GM23338 (cell line): ENCODE measurements at regions not wholly inside any gene's neighbourhood (a gene's known extent, or its start where the extent isn't known, plus 50 kb on each side); places are given as distances from the start of the nearest gene placed in this dataset.

Experiments
- ATAC-seq: fragments of 200-7000 bp; cut with Tn5 transposase; 3 replicates; pipeline ENCODE4 v1.9.1; 2020
- DNase-seq: peaks from one replicate; pipeline ENCODE4 v3.0.0-alpha.2; 2015; ENCODE audit warnings: low spot score
- H2AFZ ChIP-seq: fragments of 200-600 bp; sonication (generic); 2 replicates; pipeline ENCODE4 v1.8.0; 2016; ENCODE audit warnings: antibody characterized with exemption, mild to moderate bottlenecking, moderate library complexity
- H3F3A ChIP-seq: fragments of 200-600 bp; sonication (generic); replicated peaks from 2 replicates; pipeline ENCODE4 v1.8.0; 2017; ENCODE audit warnings: antibody characterized with exemption, mixed run types, low read depth
- H3K27ac ChIP-seq: fragments of 200-600 bp; sonication (generic); 2 replicates; pipeline ENCODE4 v1.6.1; 2016; ENCODE audit warnings: low read depth
- H3K27me3 ChIP-seq: fragments of 200-600 bp; sonication (generic); 2 replicates; pipeline ENCODE4 v1.8.0; 2016; ENCODE audit warnings: mild to moderate bottlenecking, mixed run types, moderate library complexity; ENCODE audit not compliant: insufficient read depth
- H3K36me3 ChIP-seq: fragments of 200-600 bp; sonication (generic); 2 replicates; pipeline ENCODE4 v1.8.0; 2016; ENCODE audit warnings: mild to moderate bottlenecking; ENCODE audit not compliant: insufficient read depth
- H3K4me1 ChIP-seq: fragments of 200-600 bp; sonication (generic); 2 replicates; pipeline ENCODE4 v1.8.0; 2016; ENCODE audit warnings: mild to moderate bottlenecking, moderate library complexity; ENCODE audit not compliant: insufficient read depth
- H3K4me2 ChIP-seq: fragments of 200-600 bp; sonication (generic); 2 replicates; pipeline ENCODE4 v1.7.1; 2017; ENCODE audit warnings: mixed run types
- H3K4me3 ChIP-seq: fragments of 200-600 bp; sonication (generic); 2 replicates; pipeline ENCODE4 v1.6.1; 2016; ENCODE audit warnings: mixed run types
- H3K79me2 ChIP-seq: fragments of 200-600 bp; sonication (generic); replicated peaks from 2 replicates; pipeline ENCODE4 v1.8.0; 2017; ENCODE audit warnings: mild to moderate bottlenecking; ENCODE audit not compliant: insufficient read depth
- H3K9me2 ChIP-seq: fragments of 200-600 bp; sonication (generic); 2 replicates; pipeline ENCODE4 v1.8.0; 2017; ENCODE audit not compliant: insufficient read depth
- H4K20me1 ChIP-seq: fragments of 200-600 bp; sonication (generic); replicated peaks from 2 replicates; pipeline ENCODE4 v1.8.0; 2017; ENCODE audit warnings: mild to moderate bottlenecking; ENCODE audit not compliant: insufficient read depth
- H3K27ac Mint-ChIP-seq: 2 replicates; pipeline ENCODE4 v1.8.0; 2020; ENCODE audit warnings: inconsistent platforms, mild to moderate bottlenecking, moderate library complexity, mixed read lengths
- H3K27me3 Mint-ChIP-seq: 3 replicates; pipeline ENCODE4 v1.8.0; 2022; ENCODE audit warnings: low read depth, mild to moderate bottlenecking, moderate library complexity, mixed read lengths, inconsistent platforms; ENCODE audit not compliant: insufficient read depth, poor library complexity
- H3K36me3 Mint-ChIP-seq: 3 replicates; pipeline ENCODE4 v1.8.0; 2021; ENCODE audit warnings: low read depth, mild to moderate bottlenecking, inconsistent platforms, moderate library complexity, mixed read lengths
- H3K4me1 Mint-ChIP-seq: 3 replicates; pipeline ENCODE4 v1.8.0; 2020; ENCODE audit warnings: mild to moderate bottlenecking, inconsistent platforms, mixed read lengths
- H3K4me3 Mint-ChIP-seq: 3 replicates; pipeline ENCODE4 v1.8.0; 2021; ENCODE audit warnings: moderate library complexity, mild to moderate bottlenecking, inconsistent platforms, mixed read lengths
- H3K9me3 Mint-ChIP-seq: 3 replicates; pipeline ENCODE4 v1.8.0; 2020; ENCODE audit warnings: moderate library complexity, mild to moderate bottlenecking, inconsistent platforms, mixed read lengths
- CREB1 ChIP-seq: fragments of 250-450 bp; sonication (Bioruptor Pico); IDR thresholded peaks from 2 replicates; pipeline ENCODE4 v1.5.0; 2020; ENCODE audit warnings: low read depth, mild to moderate bottlenecking, moderate library complexity
- CTCF ChIP-seq, 2 experiments: fragments of 200-600 bp in 1 of 2; sonication (generic) in 1 of 2; conservative IDR thresholded peaks; 2 replicates each; pipeline versions ENCODE4 v1.5.1 to v1.6.1; 2016 to 2017; ENCODE audit warnings: antibody characterized with exemption in 2 of 2, low read depth in 2 of 2, mild to moderate bottlenecking in 2 of 2, moderate library complexity in 1 of 2
- EZH2 ChIP-seq: fragments of 200-600 bp; sonication (generic); IDR thresholded peaks from one replicate; pipeline ENCODE4 v1.8.0; 2017; ENCODE audit warnings: antibody characterized with exemption, mild to moderate bottlenecking, low read depth; ENCODE audit not compliant: unreplicated experiment
- EZH2phosphoT487 ChIP-seq: fragments of 200-600 bp; sonication (generic); IDR thresholded peaks from one replicate; pipeline ENCODE4 v1.8.1; 2018; ENCODE audit warnings: antibody characterized with exemption; ENCODE audit not compliant: unreplicated experiment
- NANOG ChIP-seq: IDR thresholded peaks from 2 replicates; pipeline ENCODE4 v1.6.1; 2016; ENCODE audit warnings: antibody characterized with exemption, borderline replicate concordance
- POLR2AphosphoS5 ChIP-seq: IDR thresholded peaks from 2 replicates; pipeline ENCODE4 v1.6.1; 2016; ENCODE audit warnings: antibody characterized with exemption, low read depth
- REST ChIP-seq: IDR thresholded peaks from one replicate; pipeline ENCODE4 v1.6.1; 2018; ENCODE audit warnings: antibody characterized with exemption; ENCODE audit not compliant: unreplicated experiment
- STAT1 ChIP-seq: IDR thresholded peaks from one replicate; pipeline ENCODE4 v1.6.1; 2016; ENCODE audit warnings: antibody characterized with exemption; ENCODE audit not compliant: unreplicated experiment
- ZNF114 ChIP-seq: fragments of 250-450 bp; sonication (Bioruptor Pico); IDR thresholded peaks from 2 replicates; pipeline ENCODE4 v1.5.0; 2020; ENCODE audit warnings: mild to moderate bottlenecking, moderate library complexity
- ZNF331 ChIP-seq: fragments of 250-450 bp; sonication (Bioruptor Pico); IDR thresholded peaks from 2 replicates; pipeline ENCODE4 v1.5.0; 2020; ENCODE audit warnings: low read depth, mild to moderate bottlenecking, moderate library complexity
- ZNF462 ChIP-seq: fragments of 250-450 bp; sonication (Bioruptor Pico); IDR thresholded peaks from 2 replicates; pipeline ENCODE4 v1.5.0; 2020; ENCODE audit warnings: mild to moderate bottlenecking, moderate library complexity
- TF ChIP-seq, protein P1 (sequence below): IDR thresholded peaks from 2 replicates; pipeline ENCODE4 v1.6.1; 2016; ENCODE audit warnings: antibody characterized with exemption

DNA sequence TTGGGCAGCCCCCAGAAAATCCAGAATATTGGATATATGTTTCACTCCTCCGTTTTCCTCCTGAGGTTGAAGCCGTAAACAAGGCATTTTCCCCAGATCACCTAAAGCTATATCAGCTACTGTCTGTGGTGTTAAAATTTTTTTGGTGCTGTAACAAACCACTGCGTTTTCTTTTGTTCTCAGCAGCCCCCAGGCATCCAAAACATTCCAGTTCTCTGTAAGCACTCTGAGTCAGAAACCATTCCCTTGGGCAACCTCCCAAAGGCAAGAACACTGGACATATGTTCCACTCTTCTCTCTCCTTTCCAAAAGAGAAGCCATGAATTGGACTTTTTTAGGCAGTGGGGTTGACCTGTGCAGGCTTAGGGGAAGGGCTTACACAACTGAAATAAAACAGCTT, 310.9 kb downstream of the MID1IP1 start:
- Histone ChIP-seq H3K79me2 (no peaks in the 10 kb centered on the region), H3K9me2 (no peaks in the 10 kb centered on the region), H3K36me3 (no peaks in the 10 kb centered on the region), H3K27me3 (no peaks in the 10 kb centered on the region), H3K4me2 (no peak overlapping the region), H3K4me3 (no peak overlapping the region), H3K4me1 (no peaks in the 10 kb centered on the region), H3K27ac (no peak overlapping the region), H4K20me1 (no peaks in the 10 kb centered on the region), H2AFZ (no peak overlapping the region), H3F3A (no peaks in the 10 kb centered on the region)
- TF ChIP-seq STAT1 (no peak), EZH2 (no peak), POLR2AphosphoS5 (no peak), REST (no peak), NANOG (no peak), EZH2phosphoT487 (no peak), CTCF (conservative IDR thresholded peaks at IDR 0.05; ENCODE audit: low read depth in 2 of 2) (no peak), ZNF331 (CRISPR knock-in tag) (no peak), ZNF114 (no peak), ZNF462 (CRISPR knock-in tag) (no peak), CREB1 (CRISPR knock-in tag) (no peak)
- TF ChIP-seq, protein P1, sequence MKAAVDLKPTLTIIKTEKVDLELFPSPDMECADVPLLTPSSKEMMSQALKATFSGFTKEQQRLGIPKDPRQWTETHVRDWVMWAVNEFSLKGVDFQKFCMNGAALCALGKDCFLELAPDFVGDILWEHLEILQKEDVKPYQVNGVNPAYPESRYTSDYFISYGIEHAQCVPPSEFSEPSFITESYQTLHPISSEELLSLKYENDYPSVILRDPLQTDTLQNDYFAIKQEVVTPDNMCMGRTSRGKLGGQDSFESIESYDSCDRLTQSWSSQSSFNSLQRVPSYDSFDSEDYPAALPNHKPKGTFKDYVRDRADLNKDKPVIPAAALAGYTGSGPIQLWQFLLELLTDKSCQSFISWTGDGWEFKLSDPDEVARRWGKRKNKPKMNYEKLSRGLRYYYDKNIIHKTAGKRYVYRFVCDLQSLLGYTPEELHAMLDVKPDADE, result no peak
- Mint-ChIP-seq H3K27ac (no peak overlapping the region), H3K9me3 (0 out of 3 replicates have a peak, but pooled peaks cover 5% of the 10 kb centered on the region), H3K4me3 (no peak overlapping the region), H3K36me3 (no peaks in the 10 kb centered on the region; the same call in 2 of the 3 replicates), H3K27me3 (peaks cover 2% of the 10 kb centered on the region), H3K4me1 (no peaks in the 10 kb centered on the region)
- DNase-seq (no peak), ATAC-seq (no peak)
